NCI-H2081 (cell line): ENCODE measurements at regions not wholly inside any gene's neighbourhood (a gene's known extent, or its start where the extent isn't known, plus 50 kb on each side); places are given as distances from the start of the nearest gene placed in this dataset.

Source experiments
- DNase-seq, 2 experiments: peaks; one replicate each; lab custom pipeline; 2025; lab: John Stamatoyannopoulos, UW

DNA sequence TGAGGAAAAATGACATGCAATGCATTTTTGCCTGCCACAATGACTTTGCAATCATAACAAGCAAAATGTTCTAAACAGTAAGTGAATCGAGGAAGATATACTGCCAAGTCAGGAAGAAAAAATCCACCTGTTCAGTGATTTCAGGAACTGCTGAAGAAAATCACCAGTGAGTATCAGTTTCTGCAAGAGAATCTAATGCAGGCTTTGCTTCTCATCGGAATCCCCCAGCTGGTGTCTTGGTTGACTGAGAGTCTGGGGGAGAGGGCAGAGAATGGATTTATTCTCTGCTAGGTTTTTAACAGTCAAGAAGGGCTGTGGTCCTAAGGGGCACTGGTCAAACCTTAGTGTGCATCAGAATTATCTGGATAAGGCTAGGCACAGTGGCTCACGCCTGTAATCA, 363.4 kb downstream of the CDH26 start:
- no peak for DNase-seq

DNA sequence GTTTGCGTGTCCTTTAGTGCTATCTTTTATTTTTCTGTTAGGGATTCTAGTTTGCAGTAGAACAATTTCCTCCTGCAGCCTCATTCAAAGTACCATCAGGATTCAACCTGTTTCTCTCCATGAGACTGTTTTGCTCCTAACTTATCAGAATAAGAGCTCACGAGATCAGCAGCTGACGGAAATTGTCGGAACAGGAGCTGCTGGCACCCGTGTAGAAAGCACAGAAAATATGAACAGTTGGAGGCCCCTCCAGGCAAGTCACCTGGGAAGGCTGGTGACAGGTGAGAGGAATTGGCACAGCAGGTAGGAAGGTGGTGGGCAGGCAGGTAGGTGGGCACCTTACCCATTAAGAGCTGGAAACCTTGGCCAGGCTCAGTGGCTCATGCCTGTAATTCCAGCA, 368.6 kb downstream of the CDH26 start:
- DNase-seq: no peak

DNA sequence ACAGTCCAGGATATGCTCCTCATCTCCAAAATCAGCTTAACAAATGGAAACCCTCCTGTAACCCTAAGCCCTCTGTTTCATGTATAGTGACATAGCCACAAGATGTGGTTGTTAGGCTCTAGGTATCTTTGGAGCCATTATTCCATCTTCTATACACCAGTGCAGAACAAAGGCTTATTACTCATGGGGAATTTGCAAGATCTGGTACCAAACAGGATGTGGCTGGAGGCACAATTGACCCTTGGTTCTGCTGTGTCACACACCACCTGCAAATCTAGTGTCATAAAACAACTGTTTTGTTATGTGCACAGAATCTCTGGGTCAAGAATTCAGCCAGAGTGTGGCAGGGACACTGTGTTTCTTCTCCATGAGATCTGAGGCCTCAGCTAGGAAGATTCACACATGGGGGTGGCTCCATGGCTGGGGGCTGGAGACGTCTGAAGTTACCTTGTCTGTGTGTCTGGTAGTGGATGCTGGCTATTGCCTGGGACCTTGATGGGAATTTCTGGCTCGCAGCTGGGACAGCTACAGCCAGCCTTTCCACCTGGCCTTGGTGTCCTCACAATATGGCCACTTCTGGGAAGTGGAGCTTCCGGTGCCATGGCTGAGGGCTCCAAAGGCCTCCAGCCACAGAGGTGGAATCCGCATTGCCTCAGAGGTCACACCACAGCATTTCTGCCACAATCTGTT, 369.9 kb downstream of the CDH26 start:
- DNase-seq: no peak

DNA sequence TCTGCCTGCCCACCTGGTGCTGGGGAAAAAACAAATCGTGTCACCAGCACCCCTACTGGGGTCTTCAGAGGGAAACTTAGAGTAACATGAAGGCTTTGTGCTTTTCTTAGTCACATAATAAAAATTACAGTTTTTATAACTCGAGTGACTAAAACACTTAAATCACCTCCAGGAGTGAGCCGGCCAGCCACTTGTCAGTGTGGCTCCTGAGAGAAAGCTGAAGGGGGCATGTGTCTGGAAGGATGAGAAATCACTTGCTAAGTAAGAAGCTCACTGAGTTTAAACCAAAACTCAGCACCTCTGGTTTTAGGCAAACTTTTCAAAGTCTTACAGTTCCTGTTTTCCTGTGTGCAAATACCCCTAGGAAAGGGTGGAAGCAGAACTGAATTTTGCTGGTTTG, 372.2 kb downstream of the CDH26 start:
- DNase-seq: no peak

DNA sequence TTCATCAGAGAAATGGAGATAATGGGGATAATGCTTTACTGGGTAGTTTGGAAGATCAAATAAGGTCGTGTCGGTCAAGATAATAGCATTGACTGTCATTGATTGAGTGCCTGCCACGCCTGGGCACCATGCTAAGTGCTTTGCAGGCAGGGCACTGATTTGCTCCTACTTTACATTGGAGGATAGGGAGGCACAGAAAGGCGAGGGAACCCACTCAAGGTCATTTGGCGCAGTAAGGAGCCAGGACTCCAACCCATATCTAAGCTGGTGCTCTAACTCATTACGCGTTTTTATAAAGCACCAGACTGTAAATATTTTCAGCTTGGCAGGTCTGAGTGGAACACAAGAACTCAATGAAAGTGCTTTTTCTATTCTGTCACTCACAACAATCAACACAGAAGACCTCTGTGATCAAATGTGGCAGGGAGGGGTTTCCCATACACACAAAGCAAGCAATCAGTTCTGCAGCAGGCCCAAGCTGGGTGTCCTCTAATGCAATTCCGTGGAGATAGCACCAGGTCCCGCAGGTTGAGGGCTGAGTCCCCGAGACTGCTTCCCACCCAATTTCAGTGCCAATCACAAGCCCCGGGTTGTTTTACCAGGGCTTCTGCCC, 373.6 kb downstream of the CDH26 start:
- no peak for DNase-seq

DNA sequence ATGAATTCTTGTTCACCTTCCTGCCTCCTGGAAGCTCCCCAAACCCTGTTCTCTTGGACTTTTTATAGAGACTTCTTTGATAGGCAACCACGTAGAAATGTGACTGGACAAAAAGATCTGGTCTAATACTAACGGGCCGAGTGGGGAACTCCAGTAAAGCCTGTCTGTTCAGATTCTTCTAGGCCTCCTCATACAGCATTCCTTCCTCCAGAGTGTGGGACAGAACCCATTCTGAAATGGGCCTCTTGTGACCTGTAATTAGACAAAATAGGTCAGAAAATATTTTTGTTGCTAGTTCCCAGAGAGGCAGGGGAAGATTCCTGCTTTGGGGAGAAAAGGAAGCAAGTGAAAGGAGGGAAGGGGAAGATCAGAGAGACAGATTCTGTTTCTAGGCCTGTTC, 374.3 kb downstream of the CDH26 start:
- no peak for DNase-seq

DNA sequence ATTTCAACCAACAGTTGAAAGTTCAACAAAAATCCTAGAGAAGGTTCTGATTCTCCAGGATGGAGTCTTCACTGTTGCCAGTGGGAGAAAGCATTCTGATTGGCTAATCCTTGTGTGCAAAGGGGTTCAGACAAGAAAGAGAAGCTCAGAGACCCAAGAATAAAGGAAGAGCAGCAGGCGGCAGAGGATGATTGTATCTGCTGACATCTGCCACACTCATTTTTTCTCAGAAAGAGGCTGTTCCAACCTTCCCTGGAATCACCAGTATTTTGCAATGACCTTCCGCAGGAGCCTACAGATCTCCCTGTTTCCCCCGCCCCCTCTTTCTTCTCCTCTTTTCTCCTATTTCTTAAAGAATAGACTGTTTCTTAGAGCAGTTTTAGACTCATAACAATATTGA, 376.7 kb downstream of the CDH26 start:
- no peak for DNase-seq

DNA sequence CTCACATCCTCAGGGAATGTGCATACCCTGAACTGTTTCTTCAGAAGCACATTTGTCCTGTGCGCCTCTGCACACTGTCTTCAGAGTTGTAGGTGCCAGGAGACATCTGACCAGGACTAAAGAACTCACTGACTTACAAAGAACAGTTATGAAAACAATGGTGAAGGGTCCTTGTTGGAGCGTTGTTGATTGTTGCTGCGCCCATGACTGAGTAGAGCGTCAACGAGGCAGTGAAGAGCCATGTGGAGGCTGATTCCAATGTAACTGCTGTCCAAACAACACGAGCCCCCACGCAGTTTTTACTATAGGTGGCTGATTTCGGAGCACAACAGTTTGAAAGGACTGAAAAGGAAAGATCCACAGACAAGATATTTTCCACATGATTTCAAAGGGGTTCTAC, 380.3 kb downstream of the CDH26 start:
- no peak for DNase-seq

DNA sequence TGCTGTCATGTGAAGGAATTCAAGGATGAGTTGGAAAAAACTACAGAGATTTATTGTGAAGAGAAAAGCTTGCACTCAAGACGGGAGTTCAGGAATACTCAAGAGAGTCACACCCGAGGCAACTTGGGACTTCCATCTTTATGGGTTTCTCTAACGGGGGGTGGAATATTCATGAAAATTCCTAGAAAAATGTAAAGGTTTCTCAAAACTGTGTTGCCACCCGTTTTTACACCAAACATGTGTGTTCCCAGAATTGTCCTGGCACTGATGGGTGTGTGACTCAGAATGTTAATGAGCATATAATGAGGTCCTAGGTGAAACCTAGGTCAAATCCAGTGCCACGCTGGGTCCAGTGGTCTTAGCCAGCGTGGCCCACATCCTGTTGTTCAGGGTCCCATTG, 381.5 kb downstream of the CDH26 start:
- no peak for DNase-seq

DNA sequence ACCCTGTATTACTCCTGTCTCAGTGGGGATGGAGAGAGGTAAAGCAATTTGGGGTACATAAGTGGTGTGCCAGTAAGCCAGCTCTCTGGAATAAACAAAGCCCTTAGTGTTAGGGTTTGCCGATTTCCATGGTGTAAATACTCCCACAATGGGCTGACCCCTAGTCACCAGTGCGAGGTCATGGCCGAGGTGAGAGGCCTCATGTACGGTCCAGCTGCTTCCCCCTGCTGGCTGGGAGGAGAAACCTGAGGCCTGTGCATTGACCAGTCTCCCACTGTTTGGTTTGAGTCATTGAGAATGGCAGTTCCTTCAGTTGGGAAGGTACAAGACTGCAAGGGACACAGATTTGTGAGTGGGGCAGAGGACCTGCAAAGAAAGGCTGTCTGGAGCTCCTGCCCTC, 382.0 kb downstream of the CDH26 start:
- DNase-seq: no peak

DNA sequence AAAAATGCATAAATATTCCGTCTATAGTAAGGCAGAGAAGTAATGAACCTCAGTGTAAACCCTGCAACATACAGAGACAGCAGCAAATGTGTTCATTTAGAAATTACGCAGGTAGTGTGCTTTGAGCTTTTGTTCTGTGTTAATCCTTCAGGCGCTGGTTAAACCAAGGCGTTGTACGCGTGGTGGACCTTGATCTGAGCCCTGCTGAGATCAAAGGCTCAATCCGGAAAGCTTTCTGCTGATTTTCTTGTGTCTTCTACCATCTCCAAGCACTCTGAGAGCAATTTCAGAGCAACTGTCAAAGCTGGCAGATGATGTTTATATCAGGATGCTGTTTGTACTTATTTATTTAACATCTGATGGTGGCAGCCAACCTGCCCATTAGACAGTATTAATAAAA, 382.8 kb downstream of the CDH26 start:
- no peak for DNase-seq

DNA sequence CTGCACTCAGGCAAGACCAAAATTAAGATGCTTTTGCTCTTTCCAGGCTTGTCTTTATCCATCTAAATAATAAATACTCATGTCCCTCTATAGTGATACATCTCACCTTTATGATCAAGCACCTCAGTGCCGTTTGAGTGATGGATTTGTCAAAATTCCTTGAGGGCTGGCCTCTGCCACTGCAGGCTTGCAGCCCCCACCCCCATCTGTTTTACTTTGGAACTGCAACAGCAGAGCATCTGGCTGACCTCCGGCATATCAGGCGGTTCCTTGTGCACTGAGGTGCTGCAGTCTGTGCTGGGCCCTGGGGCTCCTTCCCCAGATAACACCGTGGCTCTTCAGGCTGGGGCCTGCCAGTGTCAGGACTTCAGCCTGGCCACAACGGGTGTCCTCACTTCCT, 386.9 kb downstream of the CDH26 start:
- DNase-seq: no peak

DNA sequence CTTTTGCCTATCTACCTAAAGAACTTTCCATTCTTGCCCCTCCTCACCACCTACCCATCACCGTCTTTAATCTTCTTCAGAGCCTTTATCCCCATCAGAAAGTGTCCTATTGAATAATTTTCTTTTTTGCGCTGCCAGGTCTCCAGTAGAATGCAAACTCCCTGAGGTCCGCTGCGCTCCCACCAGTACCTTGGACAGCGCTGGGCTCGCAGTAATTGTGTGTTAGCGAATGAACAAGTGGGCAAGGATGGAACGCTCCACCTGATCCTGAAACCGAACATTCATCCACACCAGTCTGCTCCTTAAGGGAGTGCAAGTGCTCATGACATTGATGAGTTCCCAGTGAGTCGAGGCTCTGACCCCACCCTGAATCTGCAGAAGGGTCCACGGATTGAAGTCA, 391.2 kb downstream of the CDH26 start:
- no peak for DNase-seq

DNA sequence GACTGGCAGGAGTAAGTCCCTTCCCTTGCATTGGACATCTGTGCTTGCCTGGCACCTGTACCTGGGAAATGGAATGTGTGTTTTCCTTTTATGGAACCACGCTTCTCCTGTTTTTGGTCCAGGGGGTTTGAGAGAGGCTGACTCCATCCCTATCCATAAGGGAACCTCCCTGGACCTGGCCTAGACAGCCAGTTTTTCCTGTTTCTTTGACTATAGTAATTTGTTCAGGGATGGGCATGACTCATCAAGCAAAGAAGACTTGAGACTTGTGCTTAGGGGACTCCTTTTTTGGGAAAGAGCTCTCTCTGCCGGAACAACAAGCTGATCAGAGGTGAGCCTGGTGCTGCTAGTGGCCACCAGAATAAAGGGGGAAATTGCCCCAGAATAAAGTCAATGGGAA, 393.8 kb downstream of the CDH26 start:
- no peak for DNase-seq

DNA sequence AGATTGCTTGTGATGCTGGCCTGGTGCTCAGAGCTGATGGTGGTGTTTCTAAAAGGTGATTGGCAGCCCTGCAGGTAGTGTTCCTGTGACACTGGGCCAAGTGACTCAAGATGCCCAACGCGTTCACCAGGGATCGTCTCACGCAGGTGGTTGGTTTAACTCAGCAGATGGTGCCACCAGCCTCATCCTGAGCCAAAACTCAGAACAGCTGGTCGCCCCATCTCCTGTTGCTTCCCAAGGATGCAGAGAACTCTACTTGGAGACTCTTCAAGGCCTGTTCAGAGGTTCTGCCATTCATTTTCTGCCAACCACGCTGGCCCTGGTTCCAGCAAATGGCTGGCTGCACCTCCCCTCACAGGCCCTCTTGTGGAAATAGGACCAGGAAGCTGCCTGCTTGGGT, 394.4 kb downstream of the CDH26 start:
- no peak for DNase-seq

DNA sequence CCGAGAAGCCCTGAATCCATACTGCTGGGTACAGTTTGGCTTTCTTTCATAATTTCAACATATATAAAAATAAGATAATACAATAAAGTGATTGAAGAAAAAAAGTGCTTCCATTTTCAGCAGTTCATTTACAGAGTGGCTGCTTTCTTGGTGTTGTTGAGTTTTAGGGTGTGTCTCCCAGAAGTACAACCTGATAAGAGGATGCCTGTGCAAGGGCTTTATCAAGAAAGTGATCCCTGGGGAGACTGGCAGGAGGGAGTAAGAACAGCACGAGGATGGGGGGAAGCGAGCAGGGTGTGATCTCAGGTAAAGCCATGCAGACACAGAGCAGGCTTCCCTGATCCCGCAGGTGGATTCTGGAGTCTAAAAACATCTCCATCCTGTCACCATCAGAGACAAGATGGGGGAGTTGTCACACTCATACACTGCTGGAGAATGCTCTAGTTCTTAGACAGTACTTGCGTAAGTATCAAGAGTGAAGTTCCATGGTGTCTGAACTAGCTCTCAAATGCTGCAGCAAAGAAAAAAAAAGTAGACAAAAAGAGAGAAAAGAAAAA, 395.9 kb downstream of the CDH26 start:
- no peak for DNase-seq

DNA sequence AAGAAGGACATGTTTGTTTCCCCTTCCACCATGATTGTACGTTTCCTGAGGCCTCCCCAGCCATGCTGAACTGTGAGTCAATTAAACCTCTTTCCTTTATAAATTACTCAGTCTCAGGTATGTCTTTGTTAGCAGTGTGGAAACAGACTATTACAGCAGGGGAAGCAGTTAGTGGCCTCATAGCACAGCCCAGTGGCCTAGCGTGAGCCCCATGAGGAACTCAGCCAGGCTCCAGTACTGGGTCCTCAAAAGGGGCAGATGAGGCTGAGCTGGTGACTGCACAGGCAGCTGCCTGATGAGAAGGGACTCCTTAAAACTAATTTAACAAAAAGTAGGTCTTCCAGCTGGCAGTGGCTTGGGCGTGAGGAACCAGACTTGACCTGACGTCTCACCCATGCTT, 399.9 kb downstream of the CDH26 start:
- DNase-seq: no peak

DNA sequence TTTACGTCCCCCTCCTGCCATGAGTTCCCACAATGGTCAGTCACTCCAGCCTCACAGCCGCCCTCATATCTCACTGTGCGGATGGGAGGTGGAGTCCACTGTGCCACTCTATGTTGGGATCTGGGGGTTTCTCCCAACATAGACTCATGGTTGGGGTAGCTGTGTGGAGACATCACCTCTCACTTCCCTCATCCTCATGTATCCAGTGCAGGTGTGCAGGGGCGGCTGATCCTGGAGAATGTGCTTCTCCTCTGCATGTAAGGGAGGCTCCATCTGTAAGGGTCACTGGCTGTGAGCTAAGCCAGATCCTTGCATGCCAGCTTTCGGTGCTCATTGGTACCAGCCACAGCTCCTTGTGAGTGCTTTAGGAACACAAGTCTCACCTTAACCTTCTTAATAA, 400.8 kb downstream of the CDH26 start:
- no peak for DNase-seq

DNA sequence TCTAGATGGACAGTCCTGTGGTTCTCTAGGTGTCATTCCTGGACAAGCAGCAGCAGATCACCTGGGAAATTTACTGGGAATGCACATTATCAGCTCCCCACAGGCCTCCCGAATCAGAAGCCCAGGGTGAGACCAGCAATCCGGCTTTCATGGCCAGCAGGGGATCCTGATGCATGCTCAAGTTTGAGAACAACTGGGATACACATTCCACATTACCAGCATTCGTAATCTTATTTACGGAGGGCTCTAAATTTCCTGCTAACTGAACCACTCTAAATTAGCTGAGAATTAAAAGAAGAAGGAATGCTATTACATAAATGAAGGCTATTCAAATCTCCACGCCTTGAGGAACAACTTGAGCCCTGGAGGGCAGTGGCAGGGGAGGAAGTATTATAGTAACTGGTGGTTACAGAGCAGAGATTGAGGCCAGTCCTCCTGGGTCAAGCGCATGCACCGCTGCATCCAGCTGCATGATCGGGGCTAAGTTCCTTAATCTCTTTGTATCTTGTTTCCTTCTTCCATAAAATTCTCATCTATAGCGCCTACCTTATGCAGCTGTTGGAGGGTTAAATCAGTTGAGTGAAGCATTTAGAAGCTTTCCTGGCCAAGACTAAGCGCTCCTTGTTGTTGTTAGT, 403.7 kb downstream of the CDH26 start:
- DNase-seq: no peak

DNA sequence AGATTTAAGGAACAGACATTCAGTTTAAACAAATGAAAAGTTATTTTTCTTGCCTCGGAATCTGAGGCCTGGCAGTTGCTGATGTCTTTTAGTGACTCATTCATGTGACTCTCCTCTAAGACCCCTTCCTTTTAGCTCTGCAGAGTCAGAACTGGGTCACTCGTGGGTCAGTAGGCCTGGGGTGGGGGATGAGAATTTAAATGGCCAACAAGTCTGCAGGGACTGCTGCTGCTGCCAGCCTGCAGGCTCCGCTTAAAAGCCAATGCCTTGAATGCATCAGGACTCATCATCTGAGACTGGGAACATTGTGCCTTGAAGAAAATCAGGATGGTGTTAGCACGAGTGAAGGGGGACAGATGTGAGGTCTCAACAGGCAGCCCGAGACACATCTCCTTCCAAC, 404.3 kb downstream of the CDH26 start:
- DNase-seq: no peak

DNA sequence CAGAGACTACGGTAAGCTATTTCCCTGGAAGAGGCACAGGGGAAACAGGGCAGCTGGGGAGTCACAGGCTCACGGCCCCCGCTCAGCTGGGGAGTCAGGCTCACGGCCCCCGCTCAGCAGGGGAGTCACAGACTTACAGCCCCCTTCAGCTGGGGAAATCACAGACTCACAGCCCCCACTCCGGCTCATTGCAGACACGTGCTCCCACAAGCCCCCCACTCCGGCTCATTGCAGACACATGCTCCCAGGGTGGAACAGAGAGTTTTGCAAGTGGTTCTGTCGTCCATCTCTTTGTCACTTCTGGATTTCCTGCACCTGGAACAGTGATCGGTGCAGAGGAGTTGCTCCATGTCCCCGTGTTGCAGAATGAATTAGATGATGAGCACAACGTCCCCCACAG, 405.5 kb downstream of the CDH26 start:
- DNase-seq: no peak

DNA sequence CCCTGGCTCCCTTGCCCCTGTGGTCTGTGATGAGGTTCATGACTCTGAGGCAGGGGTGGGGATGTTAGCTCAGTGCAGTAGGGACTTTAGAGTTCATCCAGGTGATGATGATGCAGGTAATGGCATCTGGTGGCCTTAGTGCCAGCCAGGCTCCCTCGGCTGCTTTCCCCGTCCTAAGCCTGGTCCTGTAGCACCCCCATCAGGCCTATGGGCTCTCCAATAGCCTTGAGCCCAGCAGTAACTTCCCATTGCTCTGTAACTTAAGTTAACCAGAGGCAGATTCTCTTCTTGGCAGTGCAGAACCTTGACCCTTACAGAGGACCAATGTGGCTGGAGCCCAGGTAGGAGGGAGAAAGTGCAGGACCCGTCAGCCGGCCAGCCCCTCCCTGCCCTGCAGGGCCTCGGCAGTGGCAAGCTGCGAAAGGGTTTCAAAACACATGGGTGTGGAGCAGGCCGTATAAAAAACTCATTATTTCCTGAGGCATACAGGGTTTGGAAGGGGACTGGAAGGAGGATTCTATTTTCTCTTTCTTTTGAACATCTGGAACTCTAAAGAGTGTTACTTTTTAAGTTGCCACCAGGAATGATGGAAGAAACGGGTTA, 406.9 kb downstream of the CDH26 start:
- no peak for DNase-seq

DNA sequence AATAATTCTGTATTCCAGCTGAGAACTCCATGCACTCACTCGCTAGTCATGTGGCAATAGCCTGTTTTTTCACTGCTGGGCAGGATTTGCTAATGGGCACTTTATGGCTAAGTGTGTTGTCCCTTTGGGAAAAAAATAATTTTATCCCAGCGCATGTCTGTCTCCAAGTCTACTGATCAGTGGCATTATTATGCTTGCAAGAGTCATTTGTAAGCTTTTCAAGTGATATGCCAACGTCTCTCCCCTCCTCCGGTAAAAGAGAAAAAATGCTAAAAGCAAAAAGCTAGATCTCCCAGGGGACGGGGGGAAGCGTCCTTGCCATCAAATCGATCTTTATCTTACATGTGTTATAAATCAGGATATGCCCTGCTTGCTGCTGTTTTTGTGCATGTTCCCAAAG, 407.7 kb downstream of the CDH26 start:
- DNase-seq: no peak
